T-cell (primary cell): ENCODE measurements at regions not wholly inside any gene's neighbourhood (a gene's known extent, or its start where the extent isn't known, plus 50 kb on each side); places are given as distances from the start of the nearest gene placed in this dataset.
"Not testable (repeated sequence)": the region's sequence is repeated elsewhere in the genome, so short reads cannot be mapped to it uniquely, and the experiment has no call there.

Source experiments
- ATAC-seq, 4 experiments: fragments of 200-7000 bp in 3 of 4; fragments of 150-1000 bp in 1 of 4; cut with Tn5 transposase; replicated peaks in 1 of 4; 1 replicate in 3 of 4; 2 replicates in 1 of 4; pipeline ENCODE4 v1.10.0; 2021; ENCODE audit warnings: moderate library complexity in 3 of 4, mild to moderate bottlenecking in 2 of 4, moderate number of reproducible peaks in 1 of 4
- CTCF ChIA-PET, 2 donors: fragments of 300-600 bp; sonication (Branson Sonifier 250); formaldehyde crosslinking; loops; one replicate each; lab custom pipeline; 2022; ENCODE audit warnings: antibody characterized with exemption in 2 of 2; lab: Charles Lee
- POLR2A ChIA-PET, 2 donors: fragments of 300-600 bp; sonication (Branson Sonifier 250); formaldehyde crosslinking; loops; one replicate each; lab custom pipeline; 2022; ENCODE audit warnings: antibody characterized with exemption in 2 of 2; lab: Charles Lee
- DNase-seq, 35 experiments: peaks; one replicate each; pipeline versions ENCODE4 v3.0.0 to v3.0.0-alpha.2; 2013 to 2023
- H3K27ac ChIP-seq: one replicate; pipeline ENCODE4 v1.5.1; 2013; ENCODE audit warnings: low read length
- H3K27me3 ChIP-seq, 2 experiments: replicated peaks in 1 of 2; 1 replicate in 1 of 2; 2 replicates in 1 of 2; pipeline versions ENCODE4 v1.6.1 to v1.7.0; 2013; ENCODE audit warnings: low read length in 1 of 2, mixed read lengths in 1 of 2; ENCODE audit not compliant: control insufficient read depth in 2 of 2, insufficient read depth in 2 of 2; ENCODE audit errors: extremely low read depth in 1 of 2
- H3K36me3 ChIP-seq, 2 donors: 1 replicate in 1 of 2; 2 replicates in 1 of 2; pipeline versions ENCODE4 v1.6.1 to v1.7.0; 2013; ENCODE audit warnings: low read length in 1 of 2; ENCODE audit not compliant: control insufficient read depth in 2 of 2, insufficient read depth in 1 of 2; ENCODE audit errors: extremely low read depth in 1 of 2
- H3K4me1 ChIP-seq, 2 experiments: 1 replicate in 1 of 2; 2 replicates in 1 of 2; pipeline versions ENCODE4 v1.6.1 to v1.7.0; 2013; ENCODE audit warnings: low read length in 2 of 2, mixed read lengths in 1 of 2; ENCODE audit not compliant: insufficient read depth in 2 of 2, control insufficient read depth in 1 of 2; ENCODE audit errors: extremely low read depth in 1 of 2
- H3K4me3 ChIP-seq, 2 donors: 1 replicate in 1 of 2; 2 replicates in 1 of 2; pipeline versions ENCODE4 v1.5.1 to v1.7.0; 2013; ENCODE audit warnings: mild to moderate bottlenecking in 2 of 2, low read length in 1 of 2, moderate library complexity in 1 of 2; ENCODE audit not compliant: control insufficient read depth in 1 of 2; ENCODE audit errors: extremely low read depth in 1 of 2
- H3K9me3 ChIP-seq: 2 replicates; pipeline ENCODE4 v1.7.0; 2013
- H3K27ac Mint-ChIP-seq, 2 donors: one replicate each; pipeline ENCODE4 v1.8.0; 2020 to 2021; ENCODE audit warnings: mild to moderate bottlenecking in 2 of 2, mixed read lengths in 2 of 2
- H3K27me3 Mint-ChIP-seq, 2 donors: one replicate each; pipeline ENCODE4 v1.8.0; 2021 to 2022; ENCODE audit warnings: mixed read lengths in 2 of 2
- H3K36me3 Mint-ChIP-seq: one replicate; pipeline ENCODE4 v1.8.0; 2021; ENCODE audit warnings: mixed read lengths
- H3K4me1 Mint-ChIP-seq, 3 donors: one replicate each; pipeline ENCODE4 v1.8.0; 2020 to 2022; ENCODE audit warnings: mixed read lengths in 3 of 3, mild to moderate bottlenecking in 1 of 3
- H3K4me3 Mint-ChIP-seq, 3 donors: one replicate each; pipeline ENCODE4 v1.8.0; 2020 to 2022; ENCODE audit warnings: mild to moderate bottlenecking in 3 of 3, mixed read lengths in 3 of 3, moderate library complexity in 3 of 3
- H3K9me3 Mint-ChIP-seq, 3 donors: one replicate each; pipeline ENCODE4 v1.8.0; 2020 to 2022; ENCODE audit warnings: mixed read lengths in 3 of 3
- WGBS: methylation state at CpG from one replicate; pipeline ENCODE4 v1.1.5; 2013; ENCODE audit warnings: missing lambda C conversion rate; ENCODE audit not compliant: insufficient coverage; 5-methylcytosine and 5-hydroxymethylcytosine counted together

DNA sequence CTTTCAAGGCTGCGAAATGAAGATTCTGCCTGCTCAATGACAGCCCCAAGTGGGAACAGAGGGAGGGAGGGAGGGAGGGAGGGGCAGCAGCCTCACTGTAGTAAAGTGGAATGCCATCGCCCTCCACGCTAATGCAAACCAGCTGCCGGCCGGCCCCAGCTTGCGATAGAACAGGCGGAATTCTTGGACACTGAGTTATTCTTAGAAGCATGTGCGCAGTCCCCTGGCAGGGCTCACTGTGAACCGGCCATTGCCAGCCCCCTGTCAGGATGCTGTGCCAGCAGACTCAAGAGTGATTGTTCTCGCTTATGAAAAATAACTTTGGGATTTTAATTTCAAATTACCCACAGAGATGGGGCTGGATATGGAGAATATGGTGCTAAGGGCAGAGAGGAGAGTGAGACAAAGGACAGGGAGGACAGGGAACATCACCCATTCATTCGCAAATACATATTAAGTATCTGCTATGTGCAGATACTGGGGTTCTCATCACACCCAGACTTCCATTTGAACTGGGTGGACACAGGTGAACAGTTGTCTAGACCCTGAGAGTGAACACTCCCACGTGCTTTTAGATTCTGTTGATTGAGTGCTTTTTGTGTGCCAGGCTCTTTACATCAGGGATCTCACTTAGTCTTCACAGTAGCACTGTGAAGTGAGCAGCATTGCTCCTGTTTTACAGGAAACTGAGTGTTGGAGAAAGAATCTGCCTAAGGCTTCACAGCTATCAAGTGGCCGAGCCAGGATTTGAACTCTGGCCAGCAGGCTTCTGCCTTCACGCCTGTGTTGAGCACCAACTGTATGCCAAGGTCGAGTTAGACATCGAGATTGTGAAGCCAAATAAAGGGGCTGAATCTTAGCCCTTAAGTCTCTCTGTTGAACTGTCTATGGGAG is 192.9 kb downstream of the C12orf75 start:
- DNase-seq (no peak), ATAC-seq (no peak)

GRCh38 chr12:105524961-105525360 is 194.5 kb downstream of the C12orf75 start:
- no CpG with 5 or more reads among the region's 2 CpGs for WGBS
- ChIA-PET CTCF (no interaction called here), POLR2A (no interaction called here)
- no peaks in the 10 kb centered on the region for H3K36me3 ChIP-seq
- H3K27me3 ChIP-seq, result peaks cover 0 to 2% of the 10 kb centered on the region in 2 experiments
- H3K9me3 ChIP-seq, result no peaks in the 10 kb centered on the region
- no peak overlapping the region for H3K27ac ChIP-seq
- Mint-ChIP-seq H3K36me3 (no peaks in the 10 kb centered on the region), H3K4me1 (no peaks in the 10 kb centered on the region), H3K27me3 (peaks cover 9 to 16% of the 10 kb centered on the region in 2 donors), H3K27ac (no peak overlapping the region), H3K9me3 (peaks cover 0 to 10% (median 0%) of the 10 kb centered on the region in 3 donors), H3K4me3 (no peak overlapping the region)
- DNase-seq, result no peak
- no peak overlapping the region for H3K4me3 ChIP-seq
- ATAC-seq, result no peak
- no peaks in the 10 kb centered on the region for H3K4me1 ChIP-seq

More for the DNA sequence above, 192.9 kb downstream of the C12orf75 start:
- no peak overlapping the region for H3K27ac Mint-ChIP-seq
- CTCF ChIA-PET, result no interaction called here
- Histone ChIP-seq H3K4me3 (no peak overlapping the region), H3K27ac (no peak overlapping the region), H3K27me3 (peaks cover 0 to 6% of the 10 kb centered on the region in 2 experiments), H3K9me3 (no peaks in the 10 kb centered on the region), H3K4me1 (no peaks in the 10 kb centered on the region), H3K36me3 (no peaks in the 10 kb centered on the region)
- POLR2A ChIA-PET, result no interaction called here
- H3K4me3 Mint-ChIP-seq, result no peak overlapping the region
- no peaks in the 10 kb centered on the region for H3K4me1 Mint-ChIP-seq
- 68% methylated on average over 11 of the region's 16 CpGs for WGBS
- H3K36me3 Mint-ChIP-seq, result no peaks in the 10 kb centered on the region
- H3K9me3 Mint-ChIP-seq, result peaks cover 0 to 10% (median 0%) of the 10 kb centered on the region in 3 donors
- peaks cover 4 to 16% of the 10 kb centered on the region in 2 donors for H3K27me3 Mint-ChIP-seq

GRCh38 chr12:105534068-105534467 is 203.6 kb downstream of the C12orf75 start:
- H3K4me3 ChIP-seq, result no peak overlapping the region
- H3K27ac ChIP-seq, result no peak overlapping the region
- ChIA-PET POLR2A (no interaction called here), CTCF (no interaction called here)
- H3K27me3 ChIP-seq, result no peaks in the 10 kb centered on the region
- no peaks in the 10 kb centered on the region for H3K9me3 ChIP-seq
- Mint-ChIP-seq H3K4me1 (no peaks in the 10 kb centered on the region), H3K36me3 (no peaks in the 10 kb centered on the region), H3K9me3 (peaks cover 3 to 15% (median 8%) of the 10 kb centered on the region in 3 donors), H3K27me3 (peaks cover 14 to 19% of the 10 kb centered on the region in 2 donors), H3K27ac (no peak overlapping the region), H3K4me3 (no peak overlapping the region)
- ATAC-seq, result no peak
- H3K4me1 ChIP-seq, result no peaks in the 10 kb centered on the region
- 92% methylated on average over 2 of the region's 4 CpGs for WGBS
- no peaks in the 10 kb centered on the region for H3K36me3 ChIP-seq
- no peak for DNase-seq

- H3K9me3 ChIP-seq, H3K27ac ChIP-seq, H3K36me3 Mint-ChIP-seq, POLR2A ChIA-PET, H3K36me3 ChIP-seq, ATAC-seq, DNase-seq, CTCF ChIA-PET, H3K4me3 ChIP-seq, H3K27ac Mint-ChIP-seq, H3K4me1 Mint-ChIP-seq, H3K4me1 ChIP-seq, H3K27me3 ChIP-seq, H3K4me3 Mint-ChIP-seq: not testable (repeated sequence)
- Mint-ChIP-seq H3K27me3 (peaks cover 14 to 15% of the 10 kb centered on the region in 2 donors), H3K9me3 (peaks cover 3 to 15% (median 8%) of the 10 kb centered on the region in 3 donors)
- WGBS, result 81% methylated on average over 2 of the region's 3 CpGs
Measured at GRCh38 chr12:105535033-105535432, 204.5 kb downstream of the C12orf75 start.

- H3K36me3 ChIP-seq, result no peaks in the 10 kb centered on the region
- Mint-ChIP-seq H3K27me3 (peaks cover 0 to 2% of the 10 kb centered on the region in 2 donors), H3K9me3 (peaks cover 4 to 16% (median 4%) of the 10 kb centered on the region in 3 donors), H3K27ac (no peak overlapping the region), H3K4me3 (no peak overlapping the region), H3K36me3 (no peaks in the 10 kb centered on the region), H3K4me1 (no peaks in the 10 kb centered on the region)
- ATAC-seq (no peak), DNase-seq (no peak)
- H3K9me3 ChIP-seq, result no peaks in the 10 kb centered on the region
- no peak overlapping the region for H3K27ac ChIP-seq
- no peaks in the 10 kb centered on the region for H3K4me1 ChIP-seq
- no peak overlapping the region for H3K4me3 ChIP-seq
- CTCF ChIA-PET, result no interaction called here
- WGBS, result 91% methylated on average over 7 of the region's 10 CpGs
- no peaks in the 10 kb centered on the region for H3K27me3 ChIP-seq
- POLR2A ChIA-PET, result no interaction called here
Measured at GRCh38 chr12:105538880-105539279, 208.4 kb downstream of the C12orf75 start.

DNA sequence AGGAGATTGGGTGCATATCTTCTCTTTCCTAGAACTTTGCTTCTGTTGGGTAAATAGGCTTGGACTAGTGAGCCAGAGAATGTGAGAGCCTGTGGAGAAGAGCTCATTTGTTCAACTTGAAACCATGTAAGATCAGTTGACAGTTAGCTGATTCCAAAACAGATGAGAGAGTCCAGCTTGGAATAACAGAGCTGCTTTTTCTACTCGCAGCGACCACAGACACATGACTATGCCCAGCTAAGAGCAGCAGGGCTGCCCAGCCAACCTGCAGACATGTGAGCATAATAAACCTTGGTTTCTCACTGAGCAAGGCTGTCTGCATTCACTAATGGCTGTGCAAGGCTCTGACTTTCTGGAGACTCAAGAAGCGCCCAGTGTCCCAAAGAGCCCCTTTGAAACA is 209.2 kb downstream of the C12orf75 start:
- POLR2A ChIA-PET, result no interaction called here
- H3K36me3 Mint-ChIP-seq, result no peaks in the 10 kb centered on the region
- ATAC-seq, result no peak

More for the DNA sequence above, 209.2 kb downstream of the C12orf75 start:
- H3K27me3 ChIP-seq, result no peaks in the 10 kb centered on the region
- Mint-ChIP-seq H3K27ac (no peak overlapping the region), H3K9me3 (peaks cover 2 to 16% (median 4%) of the 10 kb centered on the region in 3 donors), H3K27me3 (peaks cover 0 to 2% of the 10 kb centered on the region in 2 donors), H3K4me3 (no peak overlapping the region), H3K4me1 (no peaks in the 10 kb centered on the region)
- CTCF ChIA-PET, result interaction anchor here in 1 of 2 donors (0.5 kb wide), 1 partner anchor 14 kb away, joined by 7 read pairs; no protein-coding TSS in a partner anchor
- no peak overlapping the region for H3K27ac ChIP-seq
- H3K4me3 ChIP-seq, result no peak overlapping the region
- no peaks in the 10 kb centered on the region for H3K9me3 ChIP-seq
- DNase-seq, result no peak
- 95% methylated on average over 2 of the region's 3 CpGs for WGBS
- H3K4me1 ChIP-seq, result no peaks in the 10 kb centered on the region
- no peaks in the 10 kb centered on the region for H3K36me3 ChIP-seq
